Astrocyte (in vitro differentiated cells and primary cell): ENCODE measurements at regions not wholly inside any gene's neighbourhood (a gene's known extent, or its start where the extent isn't known, plus 50 kb on each side); places are given as distances from the start of the nearest gene placed in this dataset.

Source experiments
- CTCF ChIP-seq: IDR thresholded peaks from 2 replicates; pipeline ENCODE4 v1.5.1; 2011; ENCODE audit warnings: low read depth, mild to moderate bottlenecking, inconsistent platforms, low read length, moderate library complexity; ENCODE audit not compliant: insufficient read depth
- EZH2 ChIP-seq: IDR thresholded peaks from 2 replicates; pipeline ENCODE4 v1.6.1; 2012; ENCODE audit warnings: mild to moderate bottlenecking, low read length, inconsistent platforms; ENCODE audit not compliant: insufficient read depth

GRCh38 chr6:6420107-6420506 lies 99.6 kb upstream of the F13A1 start:
- TF ChIP-seq CTCF = no peak
- no peak for TF ChIP-seq EZH2
